GM12878 (cell line): ENCODE measurements at regions not wholly inside any gene's neighbourhood (a gene's known extent, or its start where the extent isn't known, plus 50 kb on each side); places are given as distances from the start of the nearest gene placed in this dataset.

Experiments
- ATAC-seq: fragments of 200-7000 bp; cut with Tn5 transposase; 3 replicates; pipeline ENCODE4 v1.9.1; 2020; ENCODE audit warnings: mild to moderate bottlenecking, moderate library complexity
- BruUV-seq: library from RNA; stranded (reverse); fragments of 400-500 nt; replicated peaks from 2 replicates; lab custom pipeline; 2021; lab: Mats Ljungman, UMichigan
- CTCF ChIA-PET: fragments of 300-600 bp; sonication (Branson Sonifier 250); formaldehyde crosslinking; extraction: SDS; loops from one replicate; lab custom pipeline; 2021; ENCODE audit warnings: inconsistent platforms; lab: Yijun Ruan, JAX
- POLR2A ChIA-PET: fragments of 350-600 bp; formaldehyde crosslinking; extraction: SDS; loops from one replicate; lab custom pipeline; 2021; ENCODE audit warnings: inconsistent platforms; lab: Charles Lee
- RAD21 ChIA-PET: fragments of 300-600 bp; sonication (Branson Sonifier 250); formaldehyde crosslinking; loops from one replicate; lab custom pipeline; 2023; ENCODE audit warnings: antibody characterized with exemption; ENCODE audit not compliant: unreplicated experiment; lab: Charles Lee
- SMC1A ChIA-PET: fragments of 300-600 bp; sonication (Branson Sonifier 250); formaldehyde crosslinking; loops from one replicate; lab custom pipeline; 2023; ENCODE audit not compliant: unreplicated experiment, uncharacterized antibody; lab: Charles Lee
- DNase-seq: peaks from one replicate; pipeline ENCODE4 v3.0.0-alpha.2; 2011; ENCODE audit warnings: low read depth, low spot score
- FAIRE-seq: peaks from 3 replicates; lab custom pipeline; 2011; peaks lifted over from hg19 to GRCh38; lab: Jason Lieb, UNC
- H2AFZ ChIP-seq: 2 replicates; pipeline ENCODE4 v1.6.0; 2011; ENCODE audit warnings: low read depth, low read length, control low read depth; ENCODE audit not compliant: control insufficient read depth
- H3K27ac ChIP-seq: 2 replicates; pipeline ENCODE4 v1.5.1; 2011; ENCODE audit warnings: control low read depth; ENCODE audit not compliant: control insufficient read depth, insufficient read depth
- H3K27me3 ChIP-seq, 2 experiments: replicated peaks in 1 of 2; 2 replicates each; pipeline versions ENCODE4 v1.6.0 to v1.6.1; 2011; ENCODE audit warnings: low read length in 1 of 2; ENCODE audit not compliant: control insufficient read depth in 2 of 2, insufficient read depth in 2 of 2
- H3K36me3 ChIP-seq, 2 experiments: 2 replicates each; pipeline ENCODE4 v1.5.1; 2011; ENCODE audit warnings: low read length in 1 of 2; ENCODE audit not compliant: control insufficient read depth in 2 of 2, insufficient read depth in 2 of 2
- H3K4me1 ChIP-seq: 2 replicates; pipeline ENCODE4 v1.6.1; 2011; ENCODE audit warnings: mild to moderate bottlenecking, low read length, moderate library complexity, mixed read lengths; ENCODE audit not compliant: control insufficient read depth, insufficient read depth
- H3K4me2 ChIP-seq: 2 replicates; pipeline ENCODE4 v1.6.0; 2011; ENCODE audit warnings: control low read depth; ENCODE audit not compliant: control insufficient read depth, insufficient read depth
- H3K4me3 ChIP-seq: fragments of 200-600 bp; sonication (generic); 2 replicates; pipeline ENCODE4 v1.5.1; 2016
- H3K79me2 ChIP-seq: 2 replicates; pipeline ENCODE4 v1.6.0; 2011; ENCODE audit warnings: low read length; ENCODE audit not compliant: control insufficient read depth, insufficient read depth
- H3K9ac ChIP-seq: 2 replicates; pipeline ENCODE4 v1.8.0; 2011; ENCODE audit warnings: low read length, control low read depth, mixed read lengths; ENCODE audit not compliant: control insufficient read depth, insufficient read depth
- H3K9me3 ChIP-seq: replicated peaks from 3 replicates; pipeline ENCODE4 v1.5.1; 2011; ENCODE audit warnings: mild to moderate bottlenecking, low read length; ENCODE audit not compliant: control insufficient read depth, insufficient read depth
- H4K20me1 ChIP-seq: 2 replicates; pipeline ENCODE4 v1.6.0; 2011; ENCODE audit not compliant: control insufficient read depth, insufficient read depth
- ASH2L ChIP-seq: fragments of 300-600, 200-600 bp; sonication (generic); IDR thresholded peaks from 2 replicates; pipeline ENCODE4 v1.6.1; 2017; ENCODE audit warnings: low read depth, mild to moderate bottlenecking, borderline replicate concordance
- CBFB ChIP-seq: IDR thresholded peaks from 2 replicates; pipeline ENCODE4 v1.6.1; 2016; ENCODE audit warnings: antibody characterized with exemption, low read depth
- CHD4 ChIP-seq: fragments of 200-600 bp; sonication (generic); IDR thresholded peaks from 2 replicates; pipeline ENCODE4 v1.6.1; 2016; ENCODE audit warnings: mild to moderate bottlenecking
- GABPA ChIP-seq: IDR thresholded peaks from 2 replicates; pipeline ENCODE4 v1.6.1; 2014; ENCODE audit warnings: antibody characterized with exemption, low read depth, mild to moderate bottlenecking, inconsistent platforms
- NFIC ChIP-seq: IDR thresholded peaks from 2 replicates; pipeline ENCODE4 v1.6.1; 2012; ENCODE audit warnings: low read depth, mild to moderate bottlenecking, inconsistent platforms, low read length, moderate library complexity
- ZNF274 ChIP-seq: IDR thresholded peaks from one replicate; pipeline ENCODE4 v1.8.0; 2011; ENCODE audit not compliant: insufficient read length, insufficient read depth
- WGBS: methylation state at CpG from one replicate; pipeline ENCODE4 v1.1.6; 2016; ENCODE audit warnings: low lambda C conversion rate; ENCODE audit not compliant: insufficient replicate concordance, insufficient coverage; ENCODE audit errors: missing lambda C conversion rate; 5-methylcytosine and 5-hydroxymethylcytosine counted together
- in situ Hi-C: fragments of 300-500 bp; cut with MboI; formaldehyde crosslinking; loops from 9 replicates; pipeline ENCODE4 v1.14.3; 2018; ENCODE audit warnings: mixed read lengths
- intact Hi-C: fragments of 100-400 bp; cut with micrococcal nuclease; formaldehyde crosslinking; loops from one replicate; pipeline ENCODE4 v1.14.2; 2022; ENCODE audit not compliant: unreplicated experiment

- no peak for FAIRE-seq
- no peaks in the 10 kb centered on the region for H3K36me3 ChIP-seq
- H3K9ac ChIP-seq = no peak overlapping the region
- no peak for ATAC-seq
- ChIA-PET SMC1A (no interaction called here), POLR2A (no interaction called here), CTCF (no interaction called here), RAD21 (no interaction called here)
- no TSS peak for BruUV-seq
- H3K27ac ChIP-seq = no peak overlapping the region
- H3K4me2 ChIP-seq = no peak overlapping the region
- no peaks in the 10 kb centered on the region for H3K9me3 ChIP-seq
- no peaks in the 10 kb centered on the region for H4K20me1 ChIP-seq
- in situ Hi-C loops (no loop called here), intact Hi-C loops (no loop called here)
- no peaks in the 10 kb centered on the region for H3K27me3 ChIP-seq
- no peaks in the 10 kb centered on the region for H3K79me2 ChIP-seq
- H3K4me3 ChIP-seq = no peak overlapping the region
- no peak for DNase-seq
- H2AFZ ChIP-seq = no peak overlapping the region
- 0% methylated on average over 2 of the region's 2 CpGs for whole genome bisulfite sequencing
- H3K4me1 ChIP-seq = no peaks in the 10 kb centered on the region
- TF ChIP-seq CHD4 (no peak), ASH2L (no peak)
These were observed 137.7 kb upstream of the MMADHC start for GRCh38 chr2:149725234-149725633.

DNA sequence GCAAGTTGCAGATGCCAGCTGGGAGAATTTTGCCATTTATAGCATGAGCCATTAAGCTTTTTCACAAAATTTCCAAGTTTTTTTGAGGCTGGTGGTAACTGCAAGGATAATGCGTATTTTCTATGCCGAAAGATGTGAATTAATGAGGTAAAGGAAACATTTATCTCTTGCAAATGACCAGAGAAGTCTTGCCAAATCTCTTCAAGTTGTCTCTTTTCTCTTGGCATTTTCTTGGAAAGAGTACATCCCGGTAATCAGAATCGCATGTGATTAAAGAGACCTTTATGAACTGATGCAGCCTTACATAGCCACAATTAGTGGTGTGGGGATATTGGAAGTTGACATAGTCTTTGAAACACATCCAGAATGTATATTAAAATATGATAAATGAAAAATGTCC is 136.5 kb upstream of the MMADHC start:
- Histone ChIP-seq H3K79me2 (no peaks in the 10 kb centered on the region), H3K9me3 (no peaks in the 10 kb centered on the region), H3K4me3 (no peak overlapping the region), H3K27ac (no peak overlapping the region), H3K4me1 (no peaks in the 10 kb centered on the region), H2AFZ (no peak overlapping the region), H3K36me3 (no peaks in the 10 kb centered on the region), H3K9ac (no peak overlapping the region), H4K20me1 (no peaks in the 10 kb centered on the region), H3K27me3 (no peaks in the 10 kb centered on the region), H3K4me2 (no peak overlapping the region)
- ATAC-seq = no peak
- WGBS = 43% methylated on average over 4 of the region's 4 CpGs
- TF ChIP-seq GABPA = no peak
- TF ChIP-seq ZNF274 = no peak
- TF ChIP-seq NFIC = no peak
- no peak for TF ChIP-seq CBFB
- no peak for DNase-seq
- ChIA-PET CTCF (no interaction called here), POLR2A (no interaction called here), RAD21 (no interaction called here), SMC1A (no interaction called here)
- intact Hi-C loops (no loop called here), in situ Hi-C loops (no loop called here)
- FAIRE-seq = no peak
- BruUV-seq = no TSS peak
